Sigmoid colon (tissue), 4 donors: ENCODE measurements at regions not wholly inside any gene's neighbourhood (a gene's known extent, or its start where the extent isn't known, plus 50 kb on each side); places are given as distances from the start of the nearest gene placed in this dataset.

ENCODE experiments used
- POLR2AphosphoS5 ChIP-seq, 4 donors: sonication (generic); formaldehyde crosslinking; IDR thresholded peaks; one replicate each; pipeline ENCODE4 v1.6.1; 2017; ENCODE audit warnings: antibody characterized with exemption in 4 of 4
- TF ChIP-seq, protein P1 (sequence below), 4 experiments: fragments of 450-650 bp in 3 of 4; fragments of 200-600 bp in 1 of 4; IDR thresholded peaks; one replicate each; pipeline ENCODE4 v1.5.1; 2016 to 2019; ENCODE audit warnings: antibody characterized with exemption in 4 of 4, mild to moderate bottlenecking in 3 of 4, moderate library complexity in 2 of 4

DNA sequence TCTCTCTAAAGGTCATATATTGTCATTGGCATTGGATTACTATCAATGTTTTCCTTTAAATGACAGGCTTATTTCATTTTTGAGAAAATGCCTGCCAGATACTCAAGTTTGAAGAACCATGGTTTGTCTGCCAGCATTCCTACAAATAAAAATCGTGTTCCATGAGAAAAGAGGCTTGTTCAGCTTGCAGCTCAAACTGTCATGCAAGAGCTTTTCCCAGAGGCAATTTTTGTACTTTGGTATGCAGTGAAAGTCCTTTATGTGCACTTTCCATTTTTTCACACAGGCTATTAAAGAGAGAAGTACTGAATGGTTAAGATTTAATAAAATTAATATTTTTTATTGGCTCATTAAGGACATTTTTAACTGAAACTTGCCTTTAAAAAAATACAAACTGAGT is 110.4 kb downstream of the FBXO4 start:
- TF ChIP-seq, protein P1, sequence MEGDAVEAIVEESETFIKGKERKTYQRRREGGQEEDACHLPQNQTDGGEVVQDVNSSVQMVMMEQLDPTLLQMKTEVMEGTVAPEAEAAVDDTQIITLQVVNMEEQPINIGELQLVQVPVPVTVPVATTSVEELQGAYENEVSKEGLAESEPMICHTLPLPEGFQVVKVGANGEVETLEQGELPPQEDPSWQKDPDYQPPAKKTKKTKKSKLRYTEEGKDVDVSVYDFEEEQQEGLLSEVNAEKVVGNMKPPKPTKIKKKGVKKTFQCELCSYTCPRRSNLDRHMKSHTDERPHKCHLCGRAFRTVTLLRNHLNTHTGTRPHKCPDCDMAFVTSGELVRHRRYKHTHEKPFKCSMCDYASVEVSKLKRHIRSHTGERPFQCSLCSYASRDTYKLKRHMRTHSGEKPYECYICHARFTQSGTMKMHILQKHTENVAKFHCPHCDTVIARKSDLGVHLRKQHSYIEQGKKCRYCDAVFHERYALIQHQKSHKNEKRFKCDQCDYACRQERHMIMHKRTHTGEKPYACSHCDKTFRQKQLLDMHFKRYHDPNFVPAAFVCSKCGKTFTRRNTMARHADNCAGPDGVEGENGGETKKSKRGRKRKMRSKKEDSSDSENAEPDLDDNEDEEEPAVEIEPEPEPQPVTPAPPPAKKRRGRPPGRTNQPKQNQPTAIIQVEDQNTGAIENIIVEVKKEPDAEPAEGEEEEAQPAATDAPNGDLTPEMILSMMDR (IDR thresholded peaks at IDR 0.05): no peak
- TF ChIP-seq POLR2AphosphoS5 (IDR thresholded peaks at IDR 0.05): no peak
